SK-N-SH treated with all-trans-retinoic acid at 6 μM for 48 hours (cell line): ENCODE measurements at regions not wholly inside any gene's neighbourhood (a gene's known extent, or its start where the extent isn't known, plus 50 kb on each side); places are given as distances from the start of the nearest gene placed in this dataset.

Experiments used
- ATAC-seq: fragments of 200-7000 bp; cut with Tn5 transposase; 3 replicates; pipeline ENCODE4 v1.9.1; 2020; ENCODE audit warnings: mild to moderate bottlenecking, moderate library complexity
- ARNTL ChIP-seq: fragments of 450-650 bp; formaldehyde crosslinking; IDR thresholded peaks from 2 replicates; pipeline ENCODE4 v1.5.0; 2020; ENCODE audit warnings: low read depth, mild to moderate bottlenecking, moderate library complexity, borderline replicate concordance
- BACH2 ChIP-seq: fragments of 250-450 bp; sonication (Bioruptor Pico); IDR thresholded peaks from 2 replicates; pipeline ENCODE4 v1.9.0; 2021; ENCODE audit warnings: mild to moderate bottlenecking, borderline replicate concordance
- CREB5 ChIP-seq: fragments of 250-450 bp; sonication (Bioruptor Pico); IDR thresholded peaks from 2 replicates; pipeline ENCODE4 v1.5.1; 2020; ENCODE audit warnings: low read depth, mild to moderate bottlenecking, moderate library complexity
- CSDC2 ChIP-seq: fragments of 250-450 bp; sonication (Bioruptor Pico); IDR thresholded peaks from 2 replicates; pipeline ENCODE4 v1.5.0; 2020; ENCODE audit warnings: mild to moderate bottlenecking, moderate library complexity
- ESRRG ChIP-seq: fragments of 250-450 bp; sonication (Bioruptor Pico); IDR thresholded peaks from 2 replicates; pipeline ENCODE4 v1.6.1; 2021; ENCODE audit warnings: mild to moderate bottlenecking
- GLIS3 ChIP-seq: fragments of 250-450 bp; sonication (Bioruptor Pico); IDR thresholded peaks from 2 replicates; pipeline ENCODE4 v1.5.0; 2020; ENCODE audit warnings: mild to moderate bottlenecking, moderate library complexity
- ISL1 ChIP-seq: fragments of 250-450 bp; sonication (Bioruptor Pico); IDR thresholded peaks from 2 replicates; pipeline ENCODE4 v2.1.2; 2022; ENCODE audit warnings: mild to moderate bottlenecking, moderate library complexity
- OSR1 ChIP-seq: fragments of 250-450 bp; sonication (Bioruptor Pico); IDR thresholded peaks from 2 replicates; pipeline ENCODE4 v1.8.0; 2022; ENCODE audit warnings: moderate library complexity, mild to moderate bottlenecking, inconsistent platforms
- PPARA ChIP-seq: fragments of 250-450 bp; sonication (Bioruptor Pico); IDR thresholded peaks from 2 replicates; pipeline ENCODE4 v1.5.0; 2020; ENCODE audit warnings: mild to moderate bottlenecking, borderline replicate concordance
- RARB ChIP-seq: fragments of 250-450 bp; sonication (Bioruptor Pico); IDR thresholded peaks from 2 replicates; pipeline ENCODE4 v1.8.0; 2021; ENCODE audit warnings: mild to moderate bottlenecking, moderate library complexity
- TCF4 ChIP-seq: fragments of 250-450 bp; sonication (Bioruptor Pico); IDR thresholded peaks from 2 replicates; pipeline ENCODE4 v1.8.0; 2021; ENCODE audit warnings: mild to moderate bottlenecking, moderate library complexity, borderline replicate concordance
- TOX ChIP-seq: fragments of 250-450 bp; sonication (Bioruptor Pico); IDR thresholded peaks from 2 replicates; pipeline ENCODE4 v1.8.0; 2021; ENCODE audit warnings: mild to moderate bottlenecking, moderate library complexity, borderline replicate concordance
- ZC3H10 ChIP-seq: fragments of 250-450 bp; sonication (Bioruptor Pico); IDR thresholded peaks from 2 replicates; pipeline ENCODE4 v1.5.1; 2021; ENCODE audit warnings: mild to moderate bottlenecking, moderate library complexity
- ZFP3 ChIP-seq: fragments of 250-450 bp; sonication (Bioruptor Pico); IDR thresholded peaks from 2 replicates; pipeline ENCODE4 v1.5.0; 2020; ENCODE audit warnings: mild to moderate bottlenecking, moderate library complexity
- ZFP30 ChIP-seq: fragments of 450-650 bp; formaldehyde crosslinking; IDR thresholded peaks from 2 replicates; pipeline ENCODE4 v1.5.0; 2022; ENCODE audit warnings: mild to moderate bottlenecking, moderate library complexity
- ZNF565 ChIP-seq: fragments of 450-650 bp; formaldehyde crosslinking; conservative IDR thresholded peaks from 2 replicates; pipeline ENCODE4 v1.5.0; 2020; ENCODE audit warnings: low read depth, mild to moderate bottlenecking, moderate library complexity
- ZNF70 ChIP-seq: fragments of 450-650 bp; formaldehyde crosslinking; IDR thresholded peaks from 2 replicates; pipeline ENCODE4 v1.5.0; 2020; ENCODE audit warnings: mild to moderate bottlenecking, moderate library complexity
- ZNF8 ChIP-seq: fragments of 450-650 bp; formaldehyde crosslinking; IDR thresholded peaks from 2 replicates; pipeline ENCODE4 v1.5.0; 2020; ENCODE audit warnings: mild to moderate bottlenecking, moderate library complexity
- TF ChIP-seq, protein P1 (sequence below): fragments of 250-450 bp; sonication (Bioruptor Pico); IDR thresholded peaks from 2 replicates; pipeline ENCODE4 v1.5.1; 2021; ENCODE audit warnings: mild to moderate bottlenecking, moderate library complexity
- TF ChIP-seq, protein P2 (sequence below): fragments of 250-450 bp; sonication (Bioruptor Pico); IDR thresholded peaks from 2 replicates; pipeline ENCODE4 v1.8.0; 2020; ENCODE audit warnings: mild to moderate bottlenecking, moderate library complexity, borderline replicate concordance

GRCh38 chr4:29632199-29632598 is 1088.0 kb upstream of the PCDH7 start:
- no peak for ATAC-seq
- TF ChIP-seq CREB5 (CRISPR knock-in tag) = no peak
- TF ChIP-seq ZFP30 (CRISPR knock-in tag) = no peak
- TF ChIP-seq RARB (CRISPR knock-in tag) = no peak
- no peak for TF ChIP-seq ZFP3
- no peak for TF ChIP-seq BACH2 (CRISPR knock-in tag)
- TF ChIP-seq, protein P1, sequence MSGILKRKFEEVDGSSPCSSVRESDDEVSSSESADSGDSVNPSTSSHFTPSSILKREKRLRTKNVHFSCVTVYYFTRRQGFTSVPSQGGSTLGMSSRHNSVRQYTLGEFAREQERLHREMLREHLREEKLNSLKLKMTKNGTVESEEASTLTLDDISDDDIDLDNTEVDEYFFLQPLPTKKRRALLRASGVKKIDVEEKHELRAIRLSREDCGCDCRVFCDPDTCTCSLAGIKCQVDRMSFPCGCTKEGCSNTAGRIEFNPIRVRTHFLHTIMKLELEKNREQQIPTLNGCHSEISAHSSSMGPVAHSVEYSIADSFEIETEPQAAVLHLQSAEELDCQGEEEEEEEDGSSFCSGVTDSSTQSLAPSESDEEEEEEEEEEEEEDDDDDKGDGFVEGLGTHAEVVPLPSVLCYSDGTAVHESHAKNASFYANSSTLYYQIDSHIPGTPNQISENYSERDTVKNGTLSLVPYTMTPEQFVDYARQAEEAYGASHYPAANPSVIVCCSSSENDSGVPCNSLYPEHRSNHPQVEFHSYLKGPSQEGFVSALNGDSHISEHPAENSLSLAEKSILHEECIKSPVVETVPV = no peak

DNA sequence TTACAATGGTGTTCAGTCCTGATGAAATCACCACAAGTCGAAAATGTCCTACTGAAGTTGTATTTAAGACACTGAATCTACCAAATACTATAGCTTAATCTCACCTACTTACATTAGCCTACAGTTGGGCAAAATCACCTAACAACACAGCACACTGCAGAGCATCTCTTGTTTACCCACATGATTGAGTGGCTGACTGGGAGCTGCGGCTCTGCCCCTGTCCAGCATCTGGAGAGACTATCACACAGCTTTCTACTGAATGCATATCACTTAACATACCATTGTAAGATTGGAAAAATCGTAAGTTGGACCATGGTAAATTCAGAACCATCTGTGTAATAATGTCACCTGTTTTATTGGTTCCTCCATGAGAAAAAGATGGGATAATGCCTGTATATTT is 1083.2 kb upstream of the PCDH7 start:
- no peak for ATAC-seq
- TF ChIP-seq CSDC2 (CRISPR knock-in tag) (no peak), ZNF70 (no peak), TCF4 (CRISPR knock-in tag) (no peak), GLIS3 (no peak)
- TF ChIP-seq, protein P2, sequence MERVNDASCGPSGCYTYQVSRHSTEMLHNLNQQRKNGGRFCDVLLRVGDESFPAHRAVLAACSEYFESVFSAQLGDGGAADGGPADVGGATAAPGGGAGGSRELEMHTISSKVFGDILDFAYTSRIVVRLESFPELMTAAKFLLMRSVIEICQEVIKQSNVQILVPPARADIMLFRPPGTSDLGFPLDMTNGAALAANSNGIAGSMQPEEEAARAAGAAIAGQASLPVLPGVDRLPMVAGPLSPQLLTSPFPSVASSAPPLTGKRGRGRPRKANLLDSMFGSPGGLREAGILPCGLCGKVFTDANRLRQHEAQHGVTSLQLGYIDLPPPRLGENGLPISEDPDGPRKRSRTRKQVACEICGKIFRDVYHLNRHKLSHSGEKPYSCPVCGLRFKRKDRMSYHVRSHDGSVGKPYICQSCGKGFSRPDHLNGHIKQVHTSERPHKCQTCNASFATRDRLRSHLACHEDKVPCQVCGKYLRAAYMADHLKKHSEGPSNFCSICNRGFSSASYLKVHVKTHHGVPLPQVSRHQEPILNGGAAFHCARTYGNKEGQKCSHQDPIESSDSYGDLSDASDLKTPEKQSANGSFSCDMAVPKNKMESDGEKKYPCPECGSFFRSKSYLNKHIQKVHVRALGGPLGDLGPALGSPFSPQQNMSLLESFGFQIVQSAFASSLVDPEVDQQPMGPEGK (CRISPR knock-in tag) = no peak
- TF ChIP-seq, protein P1 = no peak

GRCh38 chr4:29653221-29653620 is 1066.9 kb upstream of the PCDH7 start:
- no peak for TF ChIP-seq BACH2 (CRISPR knock-in tag)
- no peak for TF ChIP-seq ARNTL (CRISPR knock-in tag)
- TF ChIP-seq CREB5 (CRISPR knock-in tag) = no peak
- no peak for TF ChIP-seq ZNF70
- no peak for TF ChIP-seq ZC3H10
- no peak for TF ChIP-seq ZNF8 (CRISPR knock-in tag)
- TF ChIP-seq RARB (CRISPR knock-in tag) = no peak
- TF ChIP-seq, protein P2 (CRISPR knock-in tag) = no peak

GRCh38 chr4:29680644-29681043 is 1039.5 kb upstream of the PCDH7 start:
- no peak for ATAC-seq
- no peak for TF ChIP-seq GLIS3
- TF ChIP-seq TOX (CRISPR knock-in tag) = no peak
- no peak for TF ChIP-seq PPARA (CRISPR knock-in tag)
- TF ChIP-seq, protein P2 (CRISPR knock-in tag) = no peak
- no peak for TF ChIP-seq ESRRG (CRISPR knock-in tag)
- TF ChIP-seq ISL1 (CRISPR knock-in tag) = no peak
- TF ChIP-seq ZNF70 = no peak
- TF ChIP-seq BACH2 (CRISPR knock-in tag) = no peak
- TF ChIP-seq, protein P1 = no peak
- no peak for TF ChIP-seq ARNTL (CRISPR knock-in tag)
- no peak for TF ChIP-seq OSR1
- TF ChIP-seq ZNF565 (CRISPR knock-in tag) = no peak
- TF ChIP-seq ZFP30 (CRISPR knock-in tag) = no peak

More at GRCh38 chr4:29653221-29653620, 1066.9 kb upstream of the PCDH7 start:
- no peak for ATAC-seq
